ENCODE measurements at regions not wholly inside any gene's neighbourhood (a gene's known extent, or its start where the extent isn't known, plus 50 kb on each side); places are given as distances from the start of the nearest gene placed in this dataset.

DNA sequence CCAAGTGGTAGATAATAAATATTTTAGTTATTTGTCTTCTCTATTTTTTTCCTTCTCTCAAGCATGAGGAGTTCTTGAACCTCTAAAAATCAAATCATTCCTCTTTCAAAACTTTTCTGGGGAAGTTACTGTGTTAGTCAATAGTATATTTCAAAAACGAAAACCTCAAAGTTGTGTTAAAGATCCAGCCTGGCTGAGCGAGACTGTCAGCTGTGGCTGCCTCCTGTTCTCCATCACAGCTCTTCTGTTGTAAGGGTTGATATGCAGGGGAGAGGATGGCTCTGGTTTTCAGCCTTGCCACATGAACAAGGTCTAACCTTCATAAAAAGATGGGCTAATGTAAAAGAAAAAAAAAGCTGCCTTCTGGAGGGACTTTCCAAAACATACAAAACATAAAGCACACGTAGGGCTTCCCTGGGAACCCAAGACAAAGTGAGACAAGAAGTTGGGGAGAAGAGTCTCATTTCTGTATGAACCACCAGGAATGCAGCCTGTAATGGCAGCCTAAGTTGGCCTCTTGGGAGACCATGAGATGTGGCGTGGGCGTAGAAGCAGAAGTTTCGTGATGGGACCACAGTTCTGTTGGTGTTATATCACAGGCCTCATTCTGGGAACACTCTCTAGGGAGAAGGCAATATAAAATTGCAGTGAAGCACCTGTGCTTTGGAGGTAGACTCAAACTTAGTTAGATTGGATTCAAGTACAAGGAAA, 77.9 kb upstream of the FHIP2A start:
- POLR2A ChIA-PET (ENCODE audit: unreplicated experiment): no interaction called here
- BruUV-seq (replicated peaks): no TSS peak
- TF ChIP-seq NFE2L2 (IDR thresholded peaks at IDR 0.05; ENCODE audit: low read depth, low read length) (no peak), MAZ (IDR thresholded peaks at IDR 0.05; ENCODE audit: borderline replicate concordance, low read depth, low read length) (no peak), CHD1 (IDR thresholded peaks at IDR 0.05; ENCODE audit: low read depth, low read length) (no peak), RFX5 (IDR thresholded peaks at IDR 0.05; ENCODE audit: low read depth, low read length) (no peak), RAD21 (IDR thresholded peaks at IDR 0.05; ENCODE audit: low read length) (no peak), MXI1 (IDR thresholded peaks at IDR 0.05; ENCODE audit: borderline replicate concordance, low read depth, low read length) (no peak), MAFK (IDR thresholded peaks at IDR 0.05; ENCODE audit: low read depth, low read length) (no peak), SMC3 (IDR thresholded peaks at IDR 0.05; ENCODE audit: low read depth, low read length) (no peak), RCOR1 (IDR thresholded peaks at IDR 0.05; ENCODE audit: insufficient replicate concordance, low read length) (no peak), CEBPB (IDR thresholded peaks at IDR 0.05; ENCODE audit: low read depth, low read length) (no peak), BHLHE40 (IDR thresholded peaks at IDR 0.05; ENCODE audit: low read depth, low read length) (no peak), FOS (IDR thresholded peaks at IDR 0.05; ENCODE audit: low read depth, low read length) (no peak), POLR2A (IDR thresholded peaks at IDR 0.05; ENCODE audit: low read depth, low read length) (no peak)
- TF ChIP-seq, protein P1, sequence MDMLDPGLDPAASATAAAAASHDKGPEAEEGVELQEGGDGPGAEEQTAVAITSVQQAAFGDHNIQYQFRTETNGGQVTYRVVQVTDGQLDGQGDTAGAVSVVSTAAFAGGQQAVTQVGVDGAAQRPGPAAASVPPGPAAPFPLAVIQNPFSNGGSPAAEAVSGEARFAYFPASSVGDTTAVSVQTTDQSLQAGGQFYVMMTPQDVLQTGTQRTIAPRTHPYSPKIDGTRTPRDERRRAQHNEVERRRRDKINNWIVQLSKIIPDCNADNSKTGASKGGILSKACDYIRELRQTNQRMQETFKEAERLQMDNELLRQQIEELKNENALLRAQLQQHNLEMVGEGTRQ (IDR thresholded peaks at IDR 0.05; ENCODE audit: low read depth, low read length): no peak
- TF ChIP-seq, protein P2, sequence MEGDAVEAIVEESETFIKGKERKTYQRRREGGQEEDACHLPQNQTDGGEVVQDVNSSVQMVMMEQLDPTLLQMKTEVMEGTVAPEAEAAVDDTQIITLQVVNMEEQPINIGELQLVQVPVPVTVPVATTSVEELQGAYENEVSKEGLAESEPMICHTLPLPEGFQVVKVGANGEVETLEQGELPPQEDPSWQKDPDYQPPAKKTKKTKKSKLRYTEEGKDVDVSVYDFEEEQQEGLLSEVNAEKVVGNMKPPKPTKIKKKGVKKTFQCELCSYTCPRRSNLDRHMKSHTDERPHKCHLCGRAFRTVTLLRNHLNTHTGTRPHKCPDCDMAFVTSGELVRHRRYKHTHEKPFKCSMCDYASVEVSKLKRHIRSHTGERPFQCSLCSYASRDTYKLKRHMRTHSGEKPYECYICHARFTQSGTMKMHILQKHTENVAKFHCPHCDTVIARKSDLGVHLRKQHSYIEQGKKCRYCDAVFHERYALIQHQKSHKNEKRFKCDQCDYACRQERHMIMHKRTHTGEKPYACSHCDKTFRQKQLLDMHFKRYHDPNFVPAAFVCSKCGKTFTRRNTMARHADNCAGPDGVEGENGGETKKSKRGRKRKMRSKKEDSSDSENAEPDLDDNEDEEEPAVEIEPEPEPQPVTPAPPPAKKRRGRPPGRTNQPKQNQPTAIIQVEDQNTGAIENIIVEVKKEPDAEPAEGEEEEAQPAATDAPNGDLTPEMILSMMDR (conservative IDR thresholded peaks at IDR 0.05; ENCODE audit: low read depth, low read length): no peak
- TF ChIP-seq, protein P3, sequence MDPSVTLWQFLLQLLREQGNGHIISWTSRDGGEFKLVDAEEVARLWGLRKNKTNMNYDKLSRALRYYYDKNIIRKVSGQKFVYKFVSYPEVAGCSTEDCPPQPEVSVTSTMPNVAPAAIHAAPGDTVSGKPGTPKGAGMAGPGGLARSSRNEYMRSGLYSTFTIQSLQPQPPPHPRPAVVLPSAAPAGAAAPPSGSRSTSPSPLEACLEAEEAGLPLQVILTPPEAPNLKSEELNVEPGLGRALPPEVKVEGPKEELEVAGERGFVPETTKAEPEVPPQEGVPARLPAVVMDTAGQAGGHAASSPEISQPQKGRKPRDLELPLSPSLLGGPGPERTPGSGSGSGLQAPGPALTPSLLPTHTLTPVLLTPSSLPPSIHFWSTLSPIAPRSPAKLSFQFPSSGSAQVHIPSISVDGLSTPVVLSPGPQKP (IDR thresholded peaks at IDR 0.05; ENCODE audit: borderline replicate concordance, low read depth, low read length): no peak

More for the DNA sequence above, 77.9 kb upstream of the FHIP2A start:
- intact Hi-C loops (cut with micrococcal nuclease): no loop called here
- H3K36me3 ChIP-seq (ENCODE audit: control insufficient read depth, insufficient read depth, low read length): no peaks in the 10 kb centered on the region
- no peak overlapping the region for H3K4me2 ChIP-seq (ENCODE audit: low read depth, low read length)
- no peak overlapping the region for H3K4ac ChIP-seq (ENCODE audit: low read depth, low read length)
- no peak overlapping the region for H3K4me3 ChIP-seq (ENCODE audit: insufficient read depth, low read depth, low read length)
- no peak overlapping the region for H4K8ac ChIP-seq (ENCODE audit: low read depth in 2 of 2, low read length in 2 of 2)
- no peaks in the 10 kb centered on the region for H4K20me1 ChIP-seq (ENCODE audit: insufficient read depth, low read length)
- no peak overlapping the region for H3K18ac ChIP-seq (ENCODE audit: low read depth, low read length)
- no peak overlapping the region for H3K14ac ChIP-seq (replicated peaks; ENCODE audit: low read depth, low read length)
- no peak overlapping the region for H3K23ac ChIP-seq (ENCODE audit: low read depth, low read length)
- ATAC-seq (ENCODE audit: low read depth) (no peak), DNase-seq (no peak)
- H3K9ac ChIP-seq (ENCODE audit: low read depth, low read length): no peak overlapping the region
- dilution Hi-C loops (cut with HindIII; ENCODE audit: low sequenced_read_pairs, unreplicated experiment): no loop called here
- H3K27ac ChIP-seq (ENCODE audit: insufficient read depth, low read length): no peak overlapping the region
- no peak overlapping the region for H3K56ac ChIP-seq (ENCODE audit: extremely low read depth, insufficient read depth, low read length)
- no peak overlapping the region for H4K91ac ChIP-seq (ENCODE audit: insufficient read depth, low read depth, low read length)
- 100% methylated on average over 2 of the region's 6 CpGs; no CpG with 5 or more reads in 1 of the 2 experiments for WGBS, 2 experiments (ENCODE audit: extremely low coverage in 2 of 2, insufficient read length in 1 of 2)
- H3K4me1 ChIP-seq (ENCODE audit: control insufficient read depth, insufficient read depth, low read length): no peaks in the 10 kb centered on the region
- H3K9me1 ChIP-seq (ENCODE audit: insufficient read depth, low read length): no peaks in the 10 kb centered on the region
- H3K79me1 ChIP-seq (ENCODE audit: low read depth in 1 of 2, low read length in 2 of 2): no peaks in the 10 kb centered on the region
- no peak overlapping the region for H2AFZ ChIP-seq (replicated peaks; ENCODE audit: low read length, poor library complexity)
- H2BK20ac ChIP-seq (ENCODE audit: low read depth, low read length): no peak overlapping the region
- no peaks in the 10 kb centered on the region for H3K27me3 ChIP-seq (ENCODE audit: control insufficient read depth, insufficient read depth, low read length)
- no peaks in the 10 kb centered on the region for H3K9me3 ChIP-seq (ENCODE audit: control insufficient read depth, insufficient read depth, low read length)
- no peak overlapping the region for H4K5ac ChIP-seq (ENCODE audit: low read depth, low read length)
- no peak overlapping the region for H2AK5ac ChIP-seq (ENCODE audit: low read depth, low read length)
- no peak overlapping the region for H2BK120ac ChIP-seq (ENCODE audit: low read depth, low read length)
- no peak overlapping the region for H2BK5ac ChIP-seq (ENCODE audit: low read depth, low read length, poor library complexity, severe bottlenecking)
- H2AK9ac ChIP-seq (replicated peaks; ENCODE audit: low read depth, low read length, poor library complexity): no peak overlapping the region
- in situ Hi-C loops (cut with MboI; ENCODE audit: low sequenced_read_pairs): no loop called here
- no peak overlapping the region for H2BK15ac ChIP-seq (ENCODE audit: low read depth, low read length)
- CTCF ChIA-PET: no interaction called here
